HCT116 (cell line): ENCODE measurements at regions not wholly inside any gene's neighbourhood (a gene's known extent, or its start where the extent isn't known, plus 50 kb on each side); places are given as distances from the start of the nearest gene placed in this dataset.

Experiments
- ATAC-seq: fragments of 200-7000 bp; cut with Tn5 transposase; 2 replicates; pipeline ENCODE4 v1.9.1; 2020; ENCODE audit warnings: mild to moderate bottlenecking, moderate library complexity
- BruUV-seq: library from RNA; stranded (reverse); fragments of 400-500 nt; replicated peaks from 2 replicates; lab custom pipeline; 2021; lab: Mats Ljungman, UMichigan
- CTCF ChIA-PET: fragments of 300-600 bp; sonication (Branson Sonifier 250); formaldehyde crosslinking; loops from one replicate; lab custom pipeline; 2021; ENCODE audit warnings: antibody characterized with exemption; lab: Charles Lee
- POLR2A ChIA-PET: fragments of 300-600, 350-600 bp; sonication (Branson Sonifier 250); formaldehyde crosslinking; loops from one replicate; lab custom pipeline; 2021; ENCODE audit warnings: antibody characterized with exemption; lab: Charles Lee
- RAD21 ChIA-PET, 2 experiments: fragments of 300-600 bp; sonication (Branson Sonifier 250); formaldehyde crosslinking; loops; one replicate each; lab custom pipeline; 2023; ENCODE audit warnings: low total read pairs in 2 of 2; ENCODE audit not compliant: uncharacterized antibody in 2 of 2, unreplicated experiment in 2 of 2, low non-redundant PET in 1 of 2; lab: Charles Lee
- DNase-seq: peaks from one replicate; pipeline ENCODE4 v3.0.0-alpha.2; 2010; ENCODE audit warnings: low read depth, low spot score
- H2AFZ ChIP-seq: fragments of 200-600 bp; shearing (Covaris generic), sonication (generic); 2 replicates; pipeline ENCODE4 v1.6.1; 2017; ENCODE audit warnings: low read depth, mixed run types, mixed read lengths, antibody characterized with exemption, low read length; ENCODE audit not compliant: poor library complexity, severe bottlenecking
- H3K27ac ChIP-seq: 2 replicates; pipeline ENCODE4 v1.5.1; 2012; ENCODE audit warnings: low read depth, low read length
- H3K27me3 ChIP-seq: fragments of 200-600 bp; sonication (generic); 2 replicates; pipeline ENCODE4 v1.6.1; 2016; ENCODE audit warnings: mixed run types, low read length, mixed read lengths; ENCODE audit not compliant: insufficient read depth
- H3K36me3 ChIP-seq, 2 experiments: fragments of 200-500 bp in 1 of 2; fragments of 200-600 bp in 1 of 2; sonication (Bioruptor generic) in 1 of 2; sonication (generic) in 1 of 2; 2 replicates each; pipeline versions ENCODE4 v1.5.1 to v1.6.1; 2014 to 2016; ENCODE audit warnings: low read length in 2 of 2, inconsistent platforms in 1 of 2, mixed read lengths in 1 of 2, mixed run types in 1 of 2; ENCODE audit not compliant: insufficient read depth in 2 of 2, control insufficient read depth in 1 of 2
- H3K4me1 ChIP-seq, 2 experiments: fragments of 200-600 bp in 1 of 2; sonication (generic) in 1 of 2; 2 replicates each; pipeline versions ENCODE4 v1.5.1 to v1.6.1; 2012 to 2017; ENCODE audit warnings: low read length in 2 of 2, inconsistent platforms in 1 of 2, mild to moderate bottlenecking in 1 of 2, mixed read lengths in 1 of 2, mixed run types in 1 of 2, moderate library complexity in 1 of 2; ENCODE audit not compliant: insufficient read depth in 2 of 2, control insufficient read depth in 1 of 2
- H3K4me2 ChIP-seq: fragments of 200-600 bp; sonication (generic); 2 replicates; pipeline ENCODE4 v1.6.1; 2017; ENCODE audit warnings: mixed run types, low read length, mixed read lengths
- H3K4me3 ChIP-seq, 2 experiments: fragments of 200-600 bp in 1 of 2; sonication (generic) in 1 of 2; replicated peaks in 1 of 2; 2 replicates each; pipeline ENCODE4 v1.5.1; 2011 to 2016; ENCODE audit warnings: low read length in 2 of 2, control low read depth in 1 of 2, low read depth in 1 of 2, mild to moderate bottlenecking in 1 of 2, mixed read lengths in 1 of 2, mixed run types in 1 of 2
- H3K79me2 ChIP-seq: fragments of 200-600 bp; sonication (generic); 2 replicates; pipeline ENCODE4 v1.6.1; 2017; ENCODE audit warnings: mild to moderate bottlenecking, mixed run types, low read length, moderate library complexity, mixed read lengths; ENCODE audit not compliant: insufficient read depth
- H3K9ac ChIP-seq: fragments of 200-600 bp; sonication (generic); 2 replicates; pipeline ENCODE4 v1.6.1; 2016; ENCODE audit warnings: low read length, mixed read lengths
- H3K9me2 ChIP-seq: fragments of 200-600 bp; sonication (generic), shearing (Covaris generic); 2 replicates; pipeline ENCODE4 v1.6.1; 2017; ENCODE audit warnings: mixed run types, mild to moderate bottlenecking, moderate library complexity; ENCODE audit not compliant: insufficient read depth
- H3K9me3 ChIP-seq, 2 experiments: fragments of 200-500 bp in 1 of 2; fragments of 200-600 bp in 1 of 2; sonication (Bioruptor generic) in 1 of 2; sonication (generic) in 1 of 2; 2 replicates each; pipeline ENCODE4 v1.6.1; 2014 to 2017; ENCODE audit warnings: low read length in 2 of 2, mixed read lengths in 2 of 2, inconsistent platforms in 1 of 2, low read depth in 1 of 2, mild to moderate bottlenecking in 1 of 2, mixed run types in 1 of 2, moderate library complexity in 1 of 2; ENCODE audit not compliant: control insufficient read depth in 1 of 2, insufficient read depth in 1 of 2
- H4K20me1 ChIP-seq: fragments of 200-600 bp; sonication (generic), shearing (Covaris generic); 2 replicates; pipeline ENCODE4 v1.6.1; 2017; ENCODE audit warnings: mixed run types, mild to moderate bottlenecking, moderate library complexity; ENCODE audit not compliant: insufficient read depth
- ATF3 ChIP-seq: IDR thresholded peaks from 2 replicates; pipeline ENCODE4 v1.6.1; 2012
- CBX3 ChIP-seq: IDR thresholded peaks from 2 replicates; pipeline ENCODE4 v1.6.1; 2012; ENCODE audit warnings: low read depth
- CEBPB ChIP-seq: IDR thresholded peaks from 2 replicates; pipeline ENCODE4 v1.6.1; 2012; ENCODE audit warnings: low read depth
- CTCF ChIP-seq, 3 experiments: fragments of 200-600 bp in 1 of 3; sonication (generic) in 1 of 3; IDR thresholded peaks in 2 of 3; conservative IDR thresholded peaks in 1 of 3; 2 replicates each; pipeline ENCODE4 v1.5.1; 2012 to 2017; ENCODE audit warnings: low read depth in 2 of 3, low read length in 2 of 3, antibody characterized with exemption in 1 of 3, borderline replicate concordance in 1 of 3, control low read depth in 1 of 3, mild to moderate bottlenecking in 1 of 3, mixed read lengths in 1 of 3, mixed run types in 1 of 3, moderate library complexity in 1 of 3; ENCODE audit not compliant: insufficient read depth in 1 of 3
- ELF1 ChIP-seq: IDR thresholded peaks from 2 replicates; pipeline ENCODE4 v1.6.1; 2012; ENCODE audit warnings: low read depth, borderline replicate concordance
- EZH2 ChIP-seq: fragments of 200-600 bp; sonication (generic); IDR thresholded peaks from 2 replicates; pipeline ENCODE4 v1.6.1; 2017; ENCODE audit warnings: antibody characterized with exemption, mixed run types
- EZH2phosphoT487 ChIP-seq: fragments of 200-600 bp; IDR thresholded peaks from 2 replicates; pipeline ENCODE4 v1.6.1; 2018; ENCODE audit warnings: antibody characterized with exemption, borderline replicate concordance
- FOSL1 ChIP-seq: IDR thresholded peaks from 2 replicates; pipeline ENCODE4 v1.6.1; 2012; ENCODE audit warnings: low read depth
- JUND ChIP-seq: IDR thresholded peaks from 2 replicates; pipeline ENCODE4 v1.6.1; 2012
- MAX ChIP-seq: IDR thresholded peaks from 2 replicates; pipeline ENCODE4 v1.6.1; 2012
- POLR2AphosphoS5 ChIP-seq: IDR thresholded peaks from 2 replicates; pipeline ENCODE4 v1.6.1; 2011; ENCODE audit warnings: mild to moderate bottlenecking, low read depth, low read length, moderate library complexity
- SIN3A ChIP-seq: IDR thresholded peaks from 2 replicates; pipeline ENCODE4 v1.6.1; 2012; ENCODE audit warnings: low read depth
- SP1 ChIP-seq: IDR thresholded peaks from 2 replicates; pipeline ENCODE4 v1.6.1; 2012; ENCODE audit warnings: low read depth
- SRF ChIP-seq: IDR thresholded peaks from 2 replicates; pipeline ENCODE4 v1.6.1; 2012; ENCODE audit warnings: low read depth
- TCF7L2 ChIP-seq: IDR thresholded peaks from 2 replicates; pipeline ENCODE4 v1.7.0; 2011; ENCODE audit warnings: borderline replicate concordance, inconsistent platforms; ENCODE audit not compliant: insufficient read depth, insufficient read length; ENCODE audit errors: extremely low read depth
- intact Hi-C: fragments of 100-400 bp; cut with micrococcal nuclease; formaldehyde crosslinking; loops from 2 replicates; pipeline ENCODE4 v1.10.0; 2022

GRCh38 chr2:126187668-126188067 is 468.3 kb upstream of the GYPC start:
- no peaks in the 10 kb centered on the region for H3K27me3 ChIP-seq
- ChIA-PET POLR2A (no interaction called here), RAD21 (no interaction called here), CTCF (no interaction called here)
- no peaks in the 10 kb centered on the region for H3K36me3 ChIP-seq
- peaks cover 13% of the 10 kb centered on the region in 2 experiments; a peak in 2 of 4 replicates for H3K9me3 ChIP-seq
- BruUV-seq = no TSS peak
- no peak for TF ChIP-seq CTCF (IDR thresholded peaks at IDR 0.05 in 2 of 3, conservative IDR thresholded peaks at IDR 0.05 in 1 of 3; ENCODE audit: borderline replicate concordance in 1 of 3, insufficient read depth in 1 of 3, low read depth in 2 of 3, low read length in 2 of 3)
- TF ChIP-seq EZH2phosphoT487 = no peak
- TF ChIP-seq MAX = no peak
- no peak for TF ChIP-seq TCF7L2
- TF ChIP-seq POLR2AphosphoS5 = no peak
- TF ChIP-seq SP1 = no peak
- no peak for TF ChIP-seq CBX3
- no peak for TF ChIP-seq SIN3A
- H3K9ac ChIP-seq = no peak overlapping the region
- ATAC-seq (no peak), DNase-seq (no peak)
- no peaks in the 10 kb centered on the region for H4K20me1 ChIP-seq
- H3K4me3 ChIP-seq = no peak overlapping the region
- no peaks in the 10 kb centered on the region for H3K9me2 ChIP-seq
- H2AFZ ChIP-seq = no peak overlapping the region
- no peak overlapping the region for H3K4me2 ChIP-seq
- no peaks in the 10 kb centered on the region for H3K4me1 ChIP-seq
- H3K27ac ChIP-seq = no peak overlapping the region
- intact Hi-C loops = no loop called here
- H3K79me2 ChIP-seq = no peaks in the 10 kb centered on the region

GRCh38 chr2:126189527-126189926 is 466.4 kb upstream of the GYPC start:
- RAD21 ChIA-PET = no interaction called here
- Histone ChIP-seq H3K9me3 (peaks cover 11 to 17% of the 10 kb centered on the region in 2 experiments; a peak in 2 of 4 replicates), H3K4me2 (no peak overlapping the region), H2AFZ (no peak overlapping the region), H3K9ac (no peak overlapping the region), H3K4me3 (no peak overlapping the region), H3K4me1 (no peaks in the 10 kb centered on the region), H3K27ac (no peak overlapping the region), H4K20me1 (no peaks in the 10 kb centered on the region)
- BruUV-seq = no TSS peak
- CTCF ChIA-PET = no interaction called here
- intact Hi-C loops = no loop called here
- POLR2A ChIA-PET = no interaction called here
- no peak for DNase-seq
- no peak for TF ChIP-seq SP1
- TF ChIP-seq ELF1 = no peak
- TF ChIP-seq ATF3 = no peak
- TF ChIP-seq EZH2 = no peak
- no peak for TF ChIP-seq SRF
- TF ChIP-seq CBX3 = no peak
- no peak for TF ChIP-seq EZH2phosphoT487
- no peak for TF ChIP-seq CEBPB
- TF ChIP-seq SIN3A = no peak
- no peak for TF ChIP-seq FOSL1
- TF ChIP-seq MAX = no peak
- TF ChIP-seq CTCF (IDR thresholded peaks at IDR 0.05 in 2 of 3, conservative IDR thresholded peaks at IDR 0.05 in 1 of 3; ENCODE audit: borderline replicate concordance in 1 of 3, insufficient read depth in 1 of 3, low read depth in 2 of 3, low read length in 2 of 3) = no peak
- no peak for TF ChIP-seq JUND
- TF ChIP-seq, all 23 proteins: peak for 0
- H3K9me2 ChIP-seq = no peaks in the 10 kb centered on the region
- no peak for ATAC-seq
- H3K79me2 ChIP-seq = no peaks in the 10 kb centered on the region
- no peaks in the 10 kb centered on the region for H3K36me3 ChIP-seq
- H3K27me3 ChIP-seq = no peaks in the 10 kb centered on the region
